ENCODE measurements at regions not wholly inside any gene's neighbourhood (a gene's known extent, or its start where the extent isn't known, plus 50 kb on each side); places are given as distances from the start of the nearest gene placed in this dataset.

DNA sequence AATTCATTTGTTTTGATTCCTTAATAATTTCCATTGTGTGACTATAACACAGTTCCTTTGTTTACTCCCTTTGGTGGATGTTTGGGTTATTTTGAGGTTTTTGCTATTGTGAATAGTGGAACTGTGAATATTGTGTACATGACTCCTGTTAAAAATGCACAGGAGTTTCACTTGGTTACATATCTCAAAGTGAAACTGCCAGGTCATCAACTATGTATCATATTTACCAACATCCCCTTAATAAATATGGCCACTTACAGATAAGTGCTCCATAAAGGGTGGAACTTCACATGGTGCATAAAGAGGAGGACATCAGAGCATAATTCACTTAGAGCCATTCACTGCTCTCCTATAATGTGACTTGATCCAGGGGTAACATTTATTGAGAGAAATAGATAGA, 328.9 kb downstream of the SEC23A start:
- DNase-seq (ENCODE audit: low read depth, low spot score): no peak

DNA sequence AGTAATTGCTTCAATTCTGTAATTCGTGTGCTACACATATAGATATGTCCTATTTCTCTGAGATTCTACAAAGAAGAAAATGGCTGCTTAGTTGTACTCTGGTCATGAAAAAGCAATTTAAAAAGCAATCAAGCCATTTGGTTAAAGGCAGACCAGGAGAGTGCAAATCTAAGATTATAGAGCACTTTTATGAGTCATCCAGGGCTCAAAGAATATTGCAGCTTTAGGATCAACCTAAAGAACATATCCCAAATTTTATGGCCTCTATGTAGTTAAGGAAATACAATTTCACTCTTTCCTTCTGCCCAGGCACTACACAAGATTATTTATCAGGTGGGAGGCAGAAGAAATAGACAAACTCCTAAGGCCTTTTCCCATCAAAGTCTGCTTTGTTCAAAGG, 332.8 kb downstream of the SEC23A start:
- no peak for DNase-seq (ENCODE audit: low read depth, low spot score)

DNA sequence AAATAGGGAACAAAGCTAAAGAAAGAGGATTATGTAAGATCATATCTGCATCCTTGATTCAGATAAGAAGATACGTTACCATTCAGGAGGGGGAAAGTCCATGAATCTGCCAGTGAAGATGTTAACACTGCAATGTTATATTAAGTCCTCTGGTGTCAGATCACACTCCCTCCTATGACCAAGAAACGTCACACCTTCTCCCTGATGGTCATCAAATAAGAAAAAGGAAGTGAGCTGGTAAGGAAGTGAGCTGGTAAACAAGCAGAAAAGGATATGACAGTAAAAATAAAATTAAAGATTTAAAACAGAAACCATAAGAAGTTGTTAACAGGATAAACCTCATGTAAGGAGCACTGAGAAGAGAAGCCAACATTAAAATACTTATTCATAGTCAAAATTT, 340.2 kb downstream of the SEC23A start:
- no peak for DNase-seq (ENCODE audit: low read depth, low spot score)

- no peak for DNase-seq (ENCODE audit: low read depth, low spot score)
Measured at GRCh38 chr14:38762426-38762825, 340.6 kb downstream of the SEC23A start.

DNA sequence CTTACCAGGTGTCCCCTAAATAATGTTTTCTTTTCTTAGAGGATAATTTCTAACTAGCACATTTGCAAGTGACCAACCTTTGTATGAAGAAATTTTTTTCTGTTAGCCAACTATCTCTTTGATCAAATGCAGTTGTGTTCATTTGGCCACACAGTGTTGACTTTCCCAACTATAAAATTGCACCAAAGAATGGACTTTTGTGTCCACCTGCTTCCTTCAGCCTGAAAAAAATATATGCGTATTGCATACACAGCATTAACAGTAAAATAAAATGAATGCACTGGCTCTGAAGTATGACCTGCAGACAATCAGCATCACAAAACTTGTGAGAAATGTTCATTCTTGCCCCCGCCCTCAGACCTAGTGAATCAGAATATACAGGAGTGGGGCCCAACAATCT, 342.0 kb downstream of the SEC23A start:
- DNase-seq (ENCODE audit: low read depth, low spot score): no peak

DNA sequence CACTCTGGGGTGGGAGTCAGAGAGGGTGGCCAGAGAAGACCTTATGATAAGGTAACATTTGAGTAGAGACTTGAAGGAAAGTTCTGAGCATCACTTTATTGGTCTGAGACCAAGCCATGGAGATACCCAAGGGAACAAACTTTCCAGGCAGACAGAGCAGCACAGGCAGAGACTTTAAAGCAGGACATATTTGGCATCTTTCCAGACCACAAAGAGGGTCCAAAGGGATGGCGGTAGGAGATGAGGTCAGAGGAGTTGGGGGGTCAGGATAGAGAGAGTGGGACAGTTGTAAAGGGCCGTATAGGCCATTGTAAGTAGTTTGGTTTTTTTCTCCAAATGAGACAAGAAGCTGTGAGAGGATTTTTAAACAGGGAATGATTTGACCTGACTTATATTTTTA, 344.4 kb downstream of the SEC23A start:
- DNase-seq (ENCODE audit: low read depth, low spot score): no peak

DNA sequence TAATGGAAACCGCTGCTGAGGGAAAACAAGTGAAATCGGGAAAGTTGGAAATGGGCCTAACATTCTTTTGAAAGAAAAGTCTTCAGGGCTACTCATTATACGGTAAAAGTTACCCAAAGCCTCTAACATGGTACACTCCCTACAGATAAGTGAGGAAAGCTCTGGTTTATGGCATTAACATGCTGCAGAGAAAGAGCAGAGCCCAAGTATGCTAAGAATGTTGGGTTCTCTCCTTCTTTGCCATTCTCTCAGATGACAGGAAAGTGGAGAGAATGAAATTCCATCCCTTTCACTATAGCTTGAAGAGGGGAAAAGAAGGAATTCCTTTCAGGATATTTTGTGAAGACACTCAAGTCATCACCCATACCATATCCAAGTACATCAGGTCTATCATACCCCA, 348.0 kb downstream of the SEC23A start:
- peak; percentile 40 for DNase-seq (ENCODE audit: low read depth, low spot score)

- no peak for DNase-seq (ENCODE audit: low read depth, low spot score)
Measured at GRCh38 chr14:38752750-38753149, 350.3 kb downstream of the SEC23A start.

DNA sequence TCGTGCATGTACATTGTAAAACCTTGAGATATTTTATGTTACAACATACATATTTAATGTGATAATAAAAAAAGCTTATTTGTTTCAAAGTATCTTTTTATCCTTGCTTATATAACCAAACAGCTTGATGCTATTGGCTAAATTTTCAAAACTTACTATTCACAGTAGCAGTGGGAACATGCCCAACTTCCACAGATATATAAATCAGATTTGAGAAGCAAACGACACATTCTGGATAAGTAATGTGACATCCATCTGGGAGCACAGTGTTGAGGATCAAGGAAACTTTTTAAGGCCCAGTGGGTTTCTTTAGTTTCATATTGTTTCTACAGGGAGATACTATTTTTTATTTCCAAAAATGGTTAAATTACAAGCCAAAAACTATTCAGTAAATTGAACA, 350.7 kb downstream of the SEC23A start:
- DNase-seq (ENCODE audit: low read depth, low spot score): no peak

DNA sequence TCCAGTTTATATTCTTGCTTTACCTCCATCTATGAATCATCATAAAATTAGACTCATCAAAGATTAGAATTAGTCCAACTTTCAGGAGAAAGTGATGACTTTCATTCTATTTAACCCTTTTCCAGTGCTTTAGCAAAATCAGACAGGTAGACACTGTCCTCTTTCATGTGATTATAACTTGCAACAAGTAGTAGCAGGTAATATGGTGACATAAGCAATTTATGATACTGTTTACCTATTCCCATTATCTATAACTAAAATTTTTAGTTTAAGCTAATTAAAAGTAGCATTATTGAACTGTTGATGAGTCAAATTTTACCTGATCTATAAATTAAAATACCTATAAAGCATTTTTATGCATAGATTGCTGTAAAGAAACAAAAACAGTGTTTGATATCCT, 351.6 kb downstream of the SEC23A start:
- DNase-seq (ENCODE audit: low read depth, low spot score): no peak

DNA sequence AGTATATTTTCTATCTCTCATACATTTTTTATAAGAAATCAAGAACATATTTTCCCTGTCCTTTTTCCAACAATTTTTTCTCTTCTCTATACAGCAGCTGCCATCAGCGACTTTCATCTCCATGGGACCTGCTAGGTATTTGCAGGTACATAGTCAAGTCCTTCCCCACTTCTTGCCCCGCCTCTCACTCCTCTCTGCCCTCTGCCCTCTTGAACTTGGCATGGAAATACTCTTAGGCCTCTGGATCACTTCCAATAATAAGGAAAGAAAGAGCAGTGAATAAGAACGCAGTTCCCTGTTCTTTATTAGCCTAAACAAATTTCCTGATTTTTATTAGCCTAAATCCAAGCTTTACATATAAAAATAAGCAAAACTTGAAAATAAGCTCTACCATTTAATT, 353.1 kb downstream of the SEC23A start:
- DNase-seq (ENCODE audit: low read depth, low spot score): no peak

GRCh38 chr14:38745861-38746260, 357.2 kb downstream of the SEC23A start:
- no peak for DNase-seq (ENCODE audit: low read depth, low spot score)

DNA sequence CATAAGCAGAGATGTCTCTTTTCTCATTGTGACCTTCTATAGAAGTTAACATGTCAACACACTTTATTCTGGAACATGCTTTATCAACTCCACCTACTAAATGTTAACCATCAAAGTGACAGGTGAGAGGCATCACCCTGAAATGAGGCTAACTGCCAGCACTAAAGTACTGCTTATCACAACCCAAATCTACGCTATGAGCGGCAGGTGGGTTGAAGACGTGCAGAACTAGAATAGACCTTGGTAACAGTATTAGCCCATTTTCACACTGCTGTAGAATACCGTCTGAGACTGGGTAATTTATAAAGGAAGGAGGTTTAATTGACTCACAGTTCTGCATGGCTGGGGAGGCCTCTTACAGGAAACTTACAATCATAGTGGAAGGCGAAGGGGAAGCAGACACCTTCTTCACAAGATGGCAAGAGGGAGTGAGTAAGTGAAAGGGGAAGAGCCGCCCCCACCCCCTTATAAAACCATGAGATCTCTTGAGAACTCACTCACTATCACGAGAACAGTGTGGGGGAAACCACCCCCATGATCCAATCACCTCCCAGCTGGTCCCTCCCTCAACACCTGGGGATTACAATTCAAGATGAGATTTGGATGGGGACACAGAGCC, 359.0 kb downstream of the SEC23A start:
- DNase-seq (ENCODE audit: low read depth, low spot score): no peak

GRCh38 chr14:38737686-38738407, 365.2 kb downstream of the SEC23A start:
- no peak for DNase-seq (ENCODE audit: low read depth, low spot score)

GRCh38 chr14:38735005-38735404, 368.0 kb downstream of the SEC23A start:
- no peak for DNase-seq (ENCODE audit: low read depth, low spot score)

- DNase-seq (ENCODE audit: low read depth, low spot score): no peak
Measured at GRCh38 chr14:38731962-38732361, 371.1 kb downstream of the SEC23A start.

GRCh38 chr14:38730420-38730819, 372.6 kb downstream of the SEC23A start:
- no peak for DNase-seq (ENCODE audit: low read depth, low spot score)

GRCh38 chr14:38727731-38728130, 375.3 kb downstream of the SEC23A start:
- DNase-seq (ENCODE audit: low read depth, low spot score): no peak

- no peak for DNase-seq (ENCODE audit: low read depth, low spot score)
Measured at GRCh38 chr14:38724621-38725020, 378.4 kb downstream of the SEC23A start.

- no peak for DNase-seq (ENCODE audit: low read depth, low spot score)
Measured at GRCh38 chr14:38723959-38724358, 379.1 kb downstream of the SEC23A start.

- no peak for DNase-seq (ENCODE audit: low read depth, low spot score)
Measured at GRCh38 chr14:38723277-38723676, 379.8 kb downstream of the SEC23A start.

DNA sequence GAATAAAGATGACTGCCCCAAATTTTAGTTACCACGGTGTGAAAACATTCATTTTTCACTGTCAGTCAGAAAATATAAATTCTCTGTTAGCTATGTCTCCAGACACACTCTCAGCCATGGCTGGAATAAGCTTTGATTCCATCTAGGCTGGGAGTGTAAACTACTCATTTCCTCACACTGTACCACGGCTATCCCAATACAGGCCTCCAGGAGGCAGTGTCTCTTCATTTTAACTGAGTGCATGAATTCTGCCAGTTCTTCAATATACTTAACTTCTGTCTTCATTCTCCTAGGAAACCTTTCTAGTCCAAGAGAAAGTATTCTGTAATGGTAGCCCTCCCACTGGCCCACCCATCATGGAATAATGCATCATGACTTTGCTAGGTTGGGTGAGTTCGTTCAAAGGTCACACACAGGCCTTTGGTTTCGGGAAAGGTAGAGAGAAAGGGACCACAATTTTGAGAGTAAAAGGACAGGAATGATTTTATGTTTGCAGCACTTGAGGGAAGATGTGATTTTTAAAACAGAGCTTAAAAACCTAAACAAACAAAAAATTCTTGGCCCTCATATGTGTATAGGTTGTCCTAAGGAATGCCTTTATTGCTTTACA, 381.1 kb downstream of the SEC23A start:
- DNase-seq (ENCODE audit: low read depth, low spot score): peak; percentile 28

DNA sequence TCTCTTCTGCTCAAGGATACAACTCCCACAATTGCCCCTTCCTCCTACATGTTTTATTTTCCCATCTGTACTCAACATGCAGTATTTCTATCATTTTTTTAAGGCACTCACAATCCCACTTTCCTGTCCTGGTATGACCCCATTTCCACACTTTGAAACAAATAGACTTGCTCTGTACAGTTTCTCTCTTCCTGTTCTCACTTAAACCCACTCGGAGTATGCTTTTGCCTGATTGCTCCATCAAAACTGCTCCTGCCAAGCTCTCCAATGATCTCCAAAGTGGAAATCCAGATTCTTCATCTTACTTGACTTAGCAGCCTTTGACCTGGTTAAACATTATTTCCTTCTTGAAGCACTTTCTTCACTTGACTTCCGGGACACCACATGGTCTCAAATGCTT, 384.5 kb downstream of the SEC23A start:
- no peak for DNase-seq (ENCODE audit: low read depth, low spot score)
